Stimulated activated CD8-positive, alpha-beta memory T cell treated with anti-CD3 and anti-CD28 coated beads, Interleukin-7, amount 100 ng/mL, for 48 hours (primary cell): ENCODE measurements at regions not wholly inside any gene's neighbourhood (a gene's known extent, or its start where the extent isn't known, plus 50 kb on each side); places are given as distances from the start of the nearest gene placed in this dataset.
"Not testable (repeated sequence)": the region's sequence is repeated elsewhere in the genome, so short reads cannot be mapped to it uniquely, and the experiment has no call there.

Source experiments
- DNase-seq, 2 donors: peaks; one replicate each; pipeline ENCODE4 v3.0.0-alpha.2; 2020; ENCODE audit warnings: low read depth in 1 of 2; ENCODE audit errors: extremely low read depth in 1 of 2

DNA sequence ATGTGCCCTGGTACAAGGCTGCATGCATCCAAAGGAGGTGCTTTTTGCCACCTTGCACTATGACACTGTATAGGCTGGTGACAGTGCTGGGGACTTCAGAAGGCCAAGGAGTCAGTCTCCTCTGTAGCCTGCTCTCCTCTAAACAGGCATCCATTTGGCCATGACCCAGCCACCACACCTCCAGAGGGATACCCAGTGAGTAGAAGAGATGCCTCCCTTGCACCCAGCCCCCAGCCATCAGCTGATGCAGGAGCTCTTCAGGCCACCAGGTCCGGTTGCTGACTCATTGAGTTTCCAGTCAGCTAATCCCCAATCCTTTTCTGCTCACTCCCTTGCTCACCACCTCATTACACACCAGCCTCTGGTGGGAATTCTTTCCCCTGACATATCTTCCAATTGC lies 99.8 kb downstream of the PJA1 start:
- DNase-seq, result no peak

DNA sequence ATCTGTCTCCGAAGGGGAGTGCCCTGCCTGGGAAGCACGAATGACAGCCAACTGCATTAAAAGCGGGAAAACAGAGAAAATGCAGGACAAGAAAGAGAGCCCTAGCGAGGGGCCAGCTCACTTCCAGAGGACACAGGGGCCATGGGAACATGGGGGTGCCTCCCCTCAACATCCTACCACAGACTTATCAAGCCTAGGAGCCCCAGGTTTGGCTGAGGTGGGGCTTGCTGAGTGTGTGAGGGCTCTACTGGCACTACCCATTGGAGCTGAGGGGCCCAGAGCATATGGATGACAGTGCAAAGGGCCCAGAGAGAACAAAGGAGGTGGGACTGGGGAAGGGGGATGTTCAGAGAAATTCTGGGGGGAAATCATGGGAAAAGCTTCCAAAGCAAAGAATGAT lies 101.8 kb downstream of the PJA1 start:
- DNase-seq, result no peak

DNA sequence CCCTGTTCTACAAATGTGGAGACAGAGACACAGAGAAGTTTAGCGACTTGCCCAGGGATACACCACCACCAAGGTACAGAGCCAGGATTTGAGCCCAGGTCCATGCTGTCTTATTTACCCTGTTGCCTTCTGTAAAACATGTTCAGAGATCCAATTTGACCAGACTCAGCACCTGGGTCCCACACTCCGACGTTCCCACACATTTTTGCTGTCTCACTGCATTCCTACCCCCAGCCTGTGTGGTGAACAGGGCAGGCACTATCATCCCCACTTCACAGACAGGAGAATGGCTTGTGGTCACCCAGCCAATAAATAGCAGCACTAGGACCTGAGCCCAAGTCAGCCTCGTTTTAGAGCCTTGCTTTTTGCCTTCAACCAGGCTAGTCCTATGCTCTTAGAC lies 102.8 kb downstream of the PJA1 start:
- no peak for DNase-seq

DNA sequence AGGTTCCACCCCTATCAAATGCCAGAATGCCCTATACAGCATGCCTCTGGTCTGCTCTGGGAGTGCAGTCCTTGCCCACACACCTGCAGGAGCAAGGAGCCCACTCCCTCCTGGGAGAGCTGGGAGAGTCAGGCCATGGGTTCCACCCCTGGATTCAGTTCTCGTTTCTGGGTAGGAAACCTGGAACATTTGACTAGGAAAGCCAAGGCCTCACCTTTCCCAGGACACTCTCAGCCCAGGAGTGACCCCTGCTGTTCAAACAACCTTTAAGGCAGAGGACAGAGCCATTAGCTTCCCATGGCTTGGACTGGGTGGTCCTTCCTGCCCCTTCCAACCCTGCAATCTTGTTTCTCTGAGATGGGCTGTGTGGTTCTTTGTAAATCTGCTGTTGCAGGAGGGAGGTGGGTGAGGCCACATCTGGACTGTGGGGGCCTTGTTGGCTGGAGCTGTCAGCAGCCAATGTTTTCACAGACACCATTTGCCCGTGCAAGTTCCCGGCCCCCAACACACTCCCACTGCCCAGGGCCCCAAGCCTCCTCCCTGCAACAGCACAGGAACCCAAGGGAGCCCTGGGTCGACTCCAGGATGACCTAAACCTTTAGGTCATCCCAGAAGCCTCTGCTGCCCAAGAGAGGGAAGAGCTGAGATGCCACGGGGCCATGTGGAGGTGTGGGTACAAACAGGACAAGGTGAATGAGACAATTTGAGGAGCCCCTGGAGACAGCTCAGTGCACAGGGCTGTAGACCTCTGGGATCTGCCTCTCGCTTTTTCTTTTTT lies 104.4 kb downstream of the PJA1 start:
- DNase-seq, result no peak

DNA sequence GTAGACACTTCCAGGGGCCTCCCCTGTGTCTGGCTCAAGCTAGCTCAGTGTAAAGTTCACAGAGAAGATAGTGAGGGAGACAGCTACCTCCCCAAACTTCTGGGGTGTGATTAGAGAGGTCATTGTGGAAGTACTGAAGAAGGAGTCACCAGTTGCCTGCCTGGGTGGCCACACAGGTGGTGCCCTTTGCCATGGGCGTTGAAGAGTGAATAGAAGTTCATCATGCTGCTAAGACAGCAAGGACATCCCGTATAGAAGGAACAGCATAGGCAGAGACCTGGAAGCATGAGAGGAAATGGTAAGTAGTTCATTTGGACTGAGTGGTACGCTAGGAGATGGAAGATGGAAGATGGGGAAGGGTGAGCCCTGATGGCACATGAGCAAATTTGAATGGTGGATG lies 110.1 kb downstream of the PJA1 start:
- no peak for DNase-seq

DNA sequence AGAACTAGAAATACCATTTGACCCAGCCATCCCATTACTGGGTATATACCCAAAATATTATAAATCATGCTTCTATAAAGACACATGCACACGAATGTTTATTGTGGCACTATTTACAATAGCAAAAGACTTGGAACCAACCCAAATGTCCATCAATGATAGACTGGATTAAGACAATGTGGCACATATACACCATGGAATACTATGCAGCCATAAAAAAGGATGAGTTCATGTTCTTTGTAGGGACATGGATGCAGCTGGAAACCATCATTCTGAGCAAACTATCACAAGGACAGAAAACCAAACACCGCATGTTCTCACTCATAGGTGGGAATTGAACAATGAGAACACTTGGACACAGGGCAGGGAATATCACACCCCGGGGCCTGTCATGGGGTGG lies 110.8 kb downstream of the PJA1 start:
- DNase-seq, result not testable (repeated sequence)

DNA sequence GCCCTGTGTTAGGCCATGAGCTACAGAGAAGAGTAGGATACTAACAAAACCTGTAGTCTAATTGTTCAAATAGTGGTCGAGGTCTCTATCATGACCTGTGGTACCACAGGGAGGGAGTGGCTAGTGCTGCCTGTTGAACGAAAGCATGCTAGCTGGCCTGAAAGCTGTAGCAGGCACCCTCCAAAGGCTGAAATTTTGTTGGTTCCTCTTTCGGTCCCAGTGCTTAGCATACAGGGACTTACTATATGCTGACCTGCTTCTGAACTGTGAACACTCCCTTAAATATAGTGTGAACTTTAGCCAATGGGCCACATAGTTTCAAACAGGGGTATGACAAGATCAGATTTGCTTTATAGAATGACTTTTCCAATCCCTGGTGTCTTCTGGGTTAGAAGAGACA lies 113.4 kb downstream of the PJA1 start:
- DNase-seq, result no peak

DNA sequence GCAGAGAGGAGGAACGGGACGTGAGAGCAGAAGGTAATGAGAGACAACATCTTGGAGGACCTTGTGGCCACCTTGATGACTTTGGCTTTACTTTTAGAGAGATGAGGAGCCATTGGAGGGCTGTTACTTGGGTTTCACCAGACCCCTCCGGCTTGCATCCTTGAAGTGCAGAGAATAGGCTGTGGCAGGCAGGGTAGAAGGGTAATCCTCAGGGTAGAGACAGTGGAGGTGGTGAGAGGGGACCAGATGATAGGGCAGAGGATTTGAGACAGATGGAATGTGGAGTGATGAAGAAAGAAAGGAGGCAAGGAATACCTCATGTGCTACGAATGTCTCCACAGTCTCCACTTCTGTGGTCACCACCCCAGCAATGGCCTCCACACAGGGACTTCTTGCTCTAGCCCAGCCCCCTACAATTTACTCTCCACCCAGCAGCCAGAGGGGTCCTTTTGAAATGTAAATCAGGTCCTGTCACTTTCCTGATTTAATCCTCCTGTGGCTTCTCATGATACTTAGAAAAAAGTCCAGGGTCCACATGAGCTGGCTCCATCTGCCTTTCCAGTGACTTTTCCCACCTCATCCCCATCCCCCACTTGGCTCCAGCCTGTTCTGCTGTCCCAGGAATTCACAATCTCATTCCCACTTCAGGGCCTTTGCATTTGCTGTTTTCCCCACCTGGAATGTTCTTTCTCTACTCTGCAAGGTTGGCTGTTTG lies 115.0 kb downstream of the PJA1 start:
- DNase-seq, result no peak

DNA sequence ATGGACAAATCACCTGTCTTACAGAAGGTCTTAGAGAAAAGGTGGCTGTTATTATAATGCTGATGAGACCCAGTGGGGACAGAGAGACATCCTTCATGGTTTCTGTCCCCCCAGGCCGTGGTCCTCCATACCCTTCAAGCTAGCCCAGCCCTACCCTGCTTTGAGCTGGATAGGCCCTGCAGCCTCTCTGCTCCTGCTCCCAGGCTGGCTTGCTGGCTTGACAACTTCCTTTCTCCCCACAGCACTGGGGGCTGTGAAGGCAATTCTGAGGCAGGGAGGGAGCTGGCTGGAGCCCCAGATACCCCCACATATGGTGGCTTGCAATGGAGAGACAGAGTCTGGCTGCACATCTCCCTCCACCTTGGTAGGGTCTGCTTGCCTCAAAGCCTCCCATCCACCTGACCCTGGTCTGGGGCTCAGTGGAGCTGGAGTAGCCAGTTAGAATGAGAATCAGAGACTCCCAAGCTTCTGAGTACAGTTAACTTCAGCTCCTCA lies 118.2 kb downstream of the PJA1 start:
- DNase-seq, result no peak

DNA sequence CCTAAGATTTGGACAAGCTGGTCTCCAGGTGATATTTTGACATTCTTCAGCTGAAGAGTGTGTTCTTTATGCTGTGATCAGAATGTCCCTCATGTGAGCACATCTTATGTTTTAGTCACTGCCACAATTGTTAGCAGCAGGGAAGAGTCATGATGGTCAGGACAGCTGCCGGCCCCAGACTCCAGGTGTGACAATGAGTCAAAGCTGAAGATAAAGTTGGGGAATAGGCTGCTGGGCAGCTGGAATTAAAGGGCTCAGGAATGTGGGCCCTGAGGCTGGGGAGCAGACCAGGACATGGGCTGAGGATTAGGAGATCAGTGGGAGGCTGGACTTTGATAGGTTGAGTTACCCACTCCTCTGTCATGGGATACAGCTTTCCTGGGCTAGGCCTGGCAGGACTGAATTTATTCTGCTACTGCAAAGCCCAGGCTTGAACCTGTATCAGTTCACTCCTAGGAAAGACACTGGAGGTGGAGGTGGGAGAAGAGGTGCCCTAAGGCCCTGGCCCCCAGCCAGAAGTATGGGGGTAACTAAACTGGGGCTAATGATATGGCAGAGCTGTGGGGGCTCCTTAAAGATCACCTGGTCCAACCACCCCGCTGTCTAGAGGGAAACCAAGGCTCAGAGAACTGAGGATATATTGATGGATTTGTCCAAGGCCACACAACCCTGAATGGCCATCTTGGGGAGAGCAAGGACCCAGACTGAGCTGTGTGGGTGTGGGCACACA lies 119.5 kb downstream of the PJA1 start:
- no peak for DNase-seq

DNA sequence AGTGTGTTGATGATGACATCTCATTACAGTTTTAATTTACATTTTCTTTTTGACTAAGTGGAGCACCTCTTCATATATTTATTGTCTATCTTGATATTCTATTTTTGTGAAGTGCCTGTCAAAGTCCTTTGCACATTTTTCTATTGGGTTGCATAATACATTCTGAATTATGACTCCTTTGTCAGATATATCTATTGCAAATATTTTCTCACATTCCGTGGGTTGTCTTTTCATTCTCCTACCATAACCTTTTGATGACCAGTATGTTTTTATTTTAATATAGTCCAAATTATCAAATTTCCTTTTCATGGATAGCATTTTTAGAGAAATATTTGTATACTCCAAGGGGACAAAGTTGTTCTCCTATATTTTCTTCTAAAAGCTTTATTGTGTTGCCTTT lies 126.4 kb downstream of the PJA1 start:
- DNase-seq, result no peak

DNA sequence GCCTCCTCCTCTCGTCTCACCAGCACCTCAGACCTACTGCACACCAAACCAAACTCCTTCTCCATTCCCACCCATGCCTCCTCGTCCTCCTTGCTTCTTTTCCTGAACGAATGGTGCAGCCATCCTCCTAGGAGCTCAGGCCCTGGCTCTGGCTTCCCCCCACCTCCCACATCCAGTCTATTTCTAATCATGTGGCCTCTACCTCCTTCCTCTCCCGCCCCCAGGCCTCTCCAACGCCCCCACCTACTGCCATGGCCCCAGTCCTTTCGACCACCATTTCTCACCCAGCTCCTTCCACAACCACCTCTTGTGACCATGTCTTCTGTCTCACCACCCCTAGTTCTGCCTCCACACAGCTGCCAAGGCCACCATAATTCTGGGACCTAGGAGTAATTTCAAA lies 127.1 kb downstream of the PJA1 start:
- no peak for DNase-seq

DNA sequence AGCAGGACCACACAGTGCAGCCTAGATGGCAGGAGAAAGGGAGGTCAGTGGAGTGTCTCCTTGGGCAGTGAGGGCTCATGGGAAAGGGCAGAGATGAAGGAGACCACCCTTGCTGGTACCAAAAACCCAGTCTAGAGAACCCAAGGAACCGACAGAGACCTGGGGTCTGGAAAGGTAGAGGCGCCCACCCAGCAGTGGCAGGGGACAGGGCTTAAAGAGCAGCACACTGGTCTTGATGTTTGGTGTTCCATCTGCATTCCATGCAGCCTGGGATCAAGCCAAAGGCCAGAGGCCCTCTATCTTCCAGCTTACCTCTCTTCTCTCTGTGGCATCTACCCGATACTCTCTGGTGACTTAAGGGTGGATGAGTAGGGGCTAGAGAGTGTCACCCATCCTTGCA lies 127.5 kb downstream of the PJA1 start:
- DNase-seq, result no peak

DNA sequence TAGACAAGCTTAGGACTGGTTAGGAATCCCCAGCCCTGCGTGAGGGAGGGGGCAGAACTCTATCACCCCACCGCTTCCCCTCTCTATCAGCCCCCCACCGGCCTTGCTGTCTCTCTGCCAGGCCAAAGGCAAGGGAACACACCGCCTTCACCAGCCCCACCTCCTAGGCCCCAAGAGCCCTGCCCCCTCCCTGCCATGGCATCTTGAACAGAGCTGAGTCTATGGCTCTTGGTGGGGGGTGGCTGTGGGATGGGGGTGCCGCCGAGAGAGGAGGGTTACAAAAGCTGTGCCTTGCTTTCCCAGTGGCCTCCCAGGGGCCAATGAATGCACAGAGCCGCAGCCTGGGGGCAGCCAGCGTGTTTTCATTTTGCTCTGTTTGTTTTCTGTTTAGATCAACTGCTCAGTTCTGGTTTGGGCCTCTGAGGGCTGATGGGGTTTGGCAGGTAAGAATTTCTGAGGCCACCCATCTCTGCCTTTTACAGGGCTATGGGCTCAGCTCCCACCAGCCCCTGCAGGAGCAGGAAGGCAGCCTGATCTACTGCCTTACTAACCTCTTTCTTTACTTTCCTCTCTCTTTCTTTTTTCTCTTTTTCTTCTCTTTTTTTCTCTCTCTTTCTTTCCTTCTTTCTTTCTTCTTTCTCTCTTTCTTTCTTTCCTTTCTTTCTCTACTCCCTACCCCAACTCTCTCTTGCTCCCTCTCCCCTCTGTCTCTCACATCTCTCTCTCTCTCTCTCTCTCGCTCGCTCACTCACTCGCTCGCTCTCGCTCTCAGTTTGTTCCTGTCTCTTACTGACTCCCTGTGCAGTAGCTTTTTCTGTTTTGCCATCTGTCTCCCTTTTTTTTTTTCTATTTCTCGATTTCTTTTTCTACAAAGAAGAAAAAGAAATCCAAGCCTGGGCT lies 128.3 kb downstream of the PJA1 start:
- DNase-seq, result no peak

DNA sequence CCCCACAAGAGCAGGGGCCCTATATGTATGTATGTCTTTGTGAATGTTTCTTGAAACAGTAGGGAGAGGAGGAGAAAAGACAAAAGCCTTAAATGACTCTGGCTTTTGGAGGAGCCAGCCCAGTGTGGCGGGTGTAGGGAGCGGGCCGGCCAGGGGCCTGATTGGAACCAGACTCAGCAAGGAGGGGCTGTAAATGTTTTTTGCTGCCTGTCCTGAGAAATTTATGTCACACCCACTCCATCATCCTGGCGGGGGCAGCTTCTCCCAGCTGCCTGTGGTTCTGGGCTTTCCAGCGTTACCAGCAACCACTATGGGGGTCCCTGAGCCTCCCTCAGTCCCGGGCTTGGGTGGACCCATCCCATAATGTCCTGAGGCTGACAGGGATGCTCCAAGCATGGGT lies 130.8 kb downstream of the PJA1 start:
- no peak for DNase-seq

DNA sequence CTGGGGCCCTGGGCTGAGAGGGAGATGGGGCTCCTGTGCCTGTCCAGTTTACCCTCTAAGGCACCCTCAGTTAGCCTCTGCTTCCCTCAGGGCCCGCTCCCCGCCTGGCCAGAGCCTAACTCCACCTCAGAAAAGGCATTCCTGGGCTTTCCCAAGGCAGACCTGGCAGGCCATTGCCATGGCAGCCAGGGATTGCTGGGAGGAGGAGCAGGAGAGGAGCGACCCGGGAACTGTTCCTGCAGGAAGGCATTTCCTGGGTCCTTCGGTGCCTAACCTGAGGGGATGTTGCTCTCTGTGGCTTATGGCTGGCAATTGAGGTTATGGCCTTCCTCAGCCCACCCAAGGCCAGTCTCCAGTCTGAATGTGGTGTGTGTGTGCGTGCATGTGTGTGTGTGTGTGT lies 131.3 kb downstream of the PJA1 start:
- DNase-seq, result no peak

DNA sequence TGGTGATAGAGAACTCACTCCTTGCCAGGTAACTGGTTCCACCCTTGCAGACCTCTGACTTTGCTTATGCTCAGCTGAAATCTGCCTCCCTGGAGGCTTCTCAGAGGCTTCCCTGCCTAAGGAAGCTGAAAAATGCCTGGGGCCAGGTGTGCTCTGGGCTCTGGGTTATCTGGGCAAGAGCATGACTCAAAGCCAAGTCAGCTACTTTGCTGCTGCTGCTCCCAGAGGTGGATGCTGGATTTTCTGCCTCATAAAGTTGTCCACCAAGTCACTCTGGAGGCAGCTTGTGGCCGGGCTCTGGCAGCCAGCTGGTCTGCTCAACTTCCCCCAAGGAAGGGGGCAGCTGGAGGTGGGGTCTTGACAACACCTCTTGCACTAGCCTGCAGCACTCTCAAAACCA lies 132.7 kb downstream of the PJA1 start:
- DNase-seq, result no peak

DNA sequence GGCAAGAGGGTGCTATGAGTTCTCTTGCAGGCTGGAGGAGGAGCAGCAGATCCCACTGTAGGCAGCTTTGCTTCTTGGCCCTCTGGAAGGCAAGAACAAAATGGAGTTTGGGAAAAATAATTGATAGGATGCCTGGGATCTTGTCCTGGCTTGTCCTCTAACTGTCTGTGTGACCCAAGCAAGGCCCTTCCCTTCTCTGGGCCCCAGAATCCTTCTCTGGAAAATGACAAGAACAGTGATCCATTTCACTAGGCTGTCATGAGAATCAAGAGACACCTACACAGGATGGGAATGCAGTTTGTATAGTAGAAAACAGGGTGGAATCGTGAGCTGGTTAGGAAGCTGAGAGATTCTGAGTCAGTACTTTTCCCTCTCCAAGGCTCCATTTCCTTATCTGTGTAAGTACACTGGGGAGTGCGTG lies 133.3 kb downstream of the PJA1 start:
- no peak for DNase-seq

DNA sequence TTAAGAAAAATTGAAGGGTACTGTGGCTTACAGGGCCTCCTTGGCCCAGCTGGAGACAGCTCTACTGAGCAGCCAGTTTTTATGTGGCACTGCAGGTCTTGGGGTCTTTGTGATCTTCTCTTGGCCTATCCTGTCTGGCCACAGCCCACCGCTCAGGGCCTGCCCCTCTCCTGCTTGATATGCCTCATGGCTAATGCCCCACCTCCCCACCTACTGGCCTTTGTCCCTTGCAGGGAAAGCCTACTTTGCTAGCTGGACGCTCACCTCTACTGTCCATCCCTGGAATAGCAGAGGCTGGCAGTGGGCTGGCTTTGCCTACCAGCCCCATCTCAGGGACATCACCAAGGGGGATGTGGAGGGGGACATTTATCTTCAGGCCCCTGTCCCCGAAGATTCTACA lies 134.1 kb downstream of the PJA1 start:
- no peak for DNase-seq

DNA sequence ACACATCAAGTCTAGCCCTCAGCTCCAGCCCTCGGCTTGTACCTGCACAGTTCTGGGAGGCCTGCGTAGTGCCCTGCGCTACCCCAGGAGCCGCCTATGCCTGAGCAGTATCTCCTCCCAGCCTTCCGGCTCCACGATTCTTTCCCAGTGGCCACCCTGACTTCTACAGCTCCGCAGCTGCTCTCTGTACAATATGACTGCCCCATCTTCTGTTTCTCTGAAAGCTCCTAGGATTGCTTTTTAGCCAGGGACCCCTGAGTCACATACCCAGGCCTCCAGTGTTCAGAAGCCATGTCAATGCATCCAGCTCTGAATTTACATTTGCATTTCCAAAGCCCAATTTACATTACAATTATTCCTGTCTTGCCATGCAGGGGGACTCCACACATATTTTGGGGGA lies 135.5 kb downstream of the PJA1 start:
- no peak for DNase-seq

DNA sequence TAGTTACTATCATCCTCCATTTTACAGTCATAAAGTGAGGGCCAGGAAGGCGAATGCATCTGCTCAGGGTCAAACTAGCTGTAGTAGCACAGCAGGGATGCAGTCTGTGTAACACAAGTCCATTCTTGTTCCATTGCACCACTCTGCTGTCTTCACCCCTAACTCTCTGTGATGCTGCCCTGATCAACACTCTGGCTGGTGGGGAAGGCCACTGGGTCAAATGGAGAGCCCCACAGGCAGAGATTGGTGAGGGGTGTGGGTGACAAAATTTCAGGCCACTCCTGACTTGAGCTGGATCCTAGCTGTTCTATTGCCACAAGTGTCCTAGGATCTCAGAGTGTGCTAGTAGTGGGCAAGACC lies 136.5 kb downstream of the PJA1 start:
- no peak for DNase-seq
